Naive thymus-derived CD4-positive, alpha-beta T cell (primary cell): ENCODE measurements at regions not wholly inside any gene's neighbourhood (a gene's known extent, or its start where the extent isn't known, plus 50 kb on each side); places are given as distances from the start of the nearest gene placed in this dataset.

Experiments
- ATAC-seq: fragments of 150-1000 bp; cut with Tn5 transposase; 2 replicates; pipeline ENCODE4 v1.10.0; 2021; ENCODE audit warnings: mild to moderate bottlenecking, moderate library complexity
- CTCF ChIA-PET: fragments of 350-600 bp; sonication (Branson Sonifier 250); formaldehyde crosslinking; loops from one replicate; lab custom pipeline; 2021; ENCODE audit warnings: antibody characterized with exemption; lab: Charles Lee
- POLR2A ChIA-PET: fragments of 350-600 bp; sonication (Branson Sonifier 250); formaldehyde crosslinking; loops from one replicate; lab custom pipeline; 2021; ENCODE audit warnings: antibody characterized with exemption, inconsistent platforms; lab: Charles Lee
- DNase-seq, 9 donors: peaks; one replicate each; pipeline versions ENCODE4 v3.0.0 to v3.0.0-alpha.2; 2020 to 2022; ENCODE audit warnings: mixed read lengths in 1 of 9
- H3K27ac ChIP-seq: one replicate; pipeline ENCODE4 v1.7.0; 2013; ENCODE audit warnings: mild to moderate bottlenecking, low read depth, low read length, moderate library complexity
- H3K27me3 ChIP-seq, 2 donors: one replicate each; pipeline ENCODE4 v1.7.0; 2013; ENCODE audit warnings: low read length in 2 of 2, mild to moderate bottlenecking in 2 of 2, moderate library complexity in 2 of 2; ENCODE audit not compliant: control insufficient read depth in 2 of 2, insufficient read depth in 2 of 2
- H3K36me3 ChIP-seq, 3 experiments: 1 replicate in 2 of 3; 2 replicates in 1 of 3; pipeline ENCODE4 v1.7.0; 2013; ENCODE audit warnings: low read length in 3 of 3, mild to moderate bottlenecking in 3 of 3, moderate library complexity in 1 of 3; ENCODE audit not compliant: insufficient read depth in 3 of 3, control insufficient read depth in 2 of 3
- H3K4me1 ChIP-seq, 2 donors: one replicate each; pipeline ENCODE4 v1.7.0; 2013; ENCODE audit warnings: low read length in 2 of 2, mild to moderate bottlenecking in 2 of 2, moderate library complexity in 1 of 2; ENCODE audit not compliant: control insufficient read depth in 2 of 2, insufficient read depth in 2 of 2
- H3K4me3 ChIP-seq: 2 replicates; pipeline ENCODE4 v1.7.0; 2013; ENCODE audit warnings: mild to moderate bottlenecking, low read length
- H3K9me3 ChIP-seq, 3 experiments: 1 replicate in 2 of 3; 2 replicates in 1 of 3; pipeline ENCODE4 v1.7.0; 2013; ENCODE audit warnings: low read length in 3 of 3; ENCODE audit not compliant: control insufficient read depth in 2 of 3
- H3K27ac Mint-ChIP-seq, 9 donors: one replicate each; pipeline ENCODE4 v1.8.0; 2020 to 2022; ENCODE audit warnings: mixed read lengths in 9 of 9, mild to moderate bottlenecking in 8 of 9, moderate library complexity in 5 of 9, inconsistent platforms in 2 of 9
- H3K27me3 Mint-ChIP-seq, 5 donors: one replicate each; pipeline ENCODE4 v1.8.0; 2021 to 2022; ENCODE audit warnings: mixed read lengths in 5 of 5, mild to moderate bottlenecking in 1 of 5
- H3K36me3 Mint-ChIP-seq, 5 donors: one replicate each; pipeline ENCODE4 v1.8.0; 2020 to 2022; ENCODE audit warnings: mixed read lengths in 5 of 5, mild to moderate bottlenecking in 3 of 5, inconsistent platforms in 1 of 5
- H3K4me1 Mint-ChIP-seq, 7 donors: one replicate each; pipeline ENCODE4 v1.8.0; 2020 to 2022; ENCODE audit warnings: mixed read lengths in 7 of 7, mild to moderate bottlenecking in 3 of 7, inconsistent platforms in 1 of 7
- H3K4me3 Mint-ChIP-seq, 10 donors: one replicate each; pipeline ENCODE4 v1.8.0; 2020 to 2022; ENCODE audit warnings: mild to moderate bottlenecking in 10 of 10, mixed read lengths in 10 of 10, moderate library complexity in 6 of 10, inconsistent platforms in 2 of 10
- H3K9me3 Mint-ChIP-seq, 11 donors: one replicate each; pipeline ENCODE4 v1.8.0; 2020 to 2022; ENCODE audit warnings: mixed read lengths in 11 of 11, mild to moderate bottlenecking in 4 of 11, inconsistent platforms in 1 of 11, moderate library complexity in 1 of 11
- intact Hi-C, 2 donors: fragments of 100-400 bp; cut with micrococcal nuclease; formaldehyde crosslinking; loops; one replicate each; pipeline ENCODE4 v1.15.1; 2023

DNA sequence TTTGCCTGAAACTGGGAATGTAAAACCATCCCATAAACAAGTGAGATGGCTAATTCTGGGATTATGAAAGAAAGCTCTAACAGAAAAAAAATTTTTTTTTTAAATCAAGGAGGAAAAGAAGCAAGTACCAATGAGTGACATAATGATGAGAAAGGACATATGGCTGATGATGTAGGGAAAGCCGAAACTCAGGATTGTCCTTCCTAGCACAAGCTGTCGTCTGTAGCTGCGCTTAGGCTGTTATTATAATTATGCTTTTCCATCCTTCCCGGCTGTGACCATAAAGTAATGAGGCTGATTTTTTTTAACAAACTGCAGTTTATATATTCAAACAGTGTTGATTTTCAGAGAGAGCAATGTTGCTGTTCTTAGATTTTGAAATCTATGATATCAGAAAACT lies 209.8 kb upstream of the NOCT start:
- H3K27me3 Mint-ChIP-seq: peaks cover 10 to 53% (median 37%) of the 10 kb centered on the region in 5 donors
- Histone ChIP-seq H3K27ac (no peak overlapping the region), H3K27me3 (no peaks in the 10 kb centered on the region), H3K36me3 (no peaks in the 10 kb centered on the region), H3K4me1 (no peaks in the 10 kb centered on the region), H3K9me3 (no peaks in the 10 kb centered on the region), H3K4me3 (no peak overlapping the region)
- CTCF ChIA-PET: no interaction called here
- H3K27ac Mint-ChIP-seq: no peak overlapping the region
- POLR2A ChIA-PET: no interaction called here
- H3K36me3 Mint-ChIP-seq: no peaks in the 10 kb centered on the region
- no peak overlapping the region for H3K4me3 Mint-ChIP-seq
- intact Hi-C loops: no loop called here
- H3K9me3 Mint-ChIP-seq: peaks cover 0 to 4% (median 0%) of the 10 kb centered on the region in 11 donors
- H3K4me1 Mint-ChIP-seq: no peaks in the 10 kb centered on the region
- ATAC-seq (no peak), DNase-seq (no peak)

DNA sequence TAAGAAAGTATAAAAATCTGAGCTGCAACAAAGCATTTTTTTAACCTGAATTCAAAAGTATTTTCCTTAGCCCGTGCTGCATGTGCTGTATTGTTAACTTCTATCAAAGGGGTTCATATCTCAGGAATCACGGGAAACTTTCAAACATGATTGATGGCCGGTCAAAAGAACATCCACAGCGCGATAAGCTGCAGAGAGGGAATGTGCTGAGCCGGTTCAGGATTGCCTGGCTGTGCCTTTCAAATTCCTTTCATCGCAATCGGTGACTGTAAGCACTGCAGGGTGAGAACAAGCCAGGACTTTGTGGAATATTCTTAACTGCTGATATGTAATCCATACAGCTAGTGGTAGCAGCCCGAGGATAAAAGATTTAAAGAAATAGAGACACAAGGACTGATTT lies 210.9 kb upstream of the NOCT start:
- Mint-ChIP-seq H3K4me3 (no peak overlapping the region), H3K27me3 (peaks cover 10 to 57% (median 40%) of the 10 kb centered on the region in 5 donors), H3K36me3 (no peaks in the 10 kb centered on the region), H3K4me1 (no peaks in the 10 kb centered on the region), H3K9me3 (peaks cover 0 to 4% (median 0%) of the 10 kb centered on the region in 11 donors), H3K27ac (no peak overlapping the region)
- intact Hi-C loops: no loop called here
- Histone ChIP-seq H3K4me3 (no peak overlapping the region), H3K27me3 (no peaks in the 10 kb centered on the region), H3K27ac (no peak overlapping the region), H3K4me1 (no peaks in the 10 kb centered on the region), H3K36me3 (no peaks in the 10 kb centered on the region), H3K9me3 (no peaks in the 10 kb centered on the region)
- POLR2A ChIA-PET: no interaction called here
- DNase-seq: no peak
- CTCF ChIA-PET: no interaction called here
- ATAC-seq: no peak

DNA sequence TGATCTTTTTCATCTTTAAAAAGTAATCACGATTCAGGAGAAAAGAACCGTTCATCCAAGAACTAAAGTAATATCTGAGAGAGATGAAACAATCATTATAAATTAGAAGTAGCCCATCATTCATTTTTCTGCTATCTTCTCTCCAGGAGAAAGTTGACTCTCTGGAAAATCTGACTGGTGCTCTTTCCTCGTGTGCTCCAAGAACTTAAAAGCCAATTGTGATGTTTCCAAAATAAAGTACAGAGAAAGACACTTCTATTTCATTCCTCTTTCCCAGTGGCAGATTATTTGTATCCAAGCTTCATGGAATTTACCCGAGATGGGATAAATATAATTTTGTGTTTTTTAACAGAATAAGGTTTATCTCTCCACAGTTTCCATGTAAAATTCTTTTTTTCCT lies 212.5 kb upstream of the NOCT start:
- no peak overlapping the region for H3K4me3 Mint-ChIP-seq
- H3K27me3 Mint-ChIP-seq: peaks cover 10 to 60% (median 46%) of the 10 kb centered on the region in 5 donors
- no peak for DNase-seq
- intact Hi-C loops: no loop called here
- H3K36me3 Mint-ChIP-seq: no peaks in the 10 kb centered on the region
- Histone ChIP-seq H3K27ac (no peak overlapping the region), H3K4me1 (no peaks in the 10 kb centered on the region), H3K27me3 (no peaks in the 10 kb centered on the region), H3K9me3 (no peaks in the 10 kb centered on the region), H3K36me3 (no peaks in the 10 kb centered on the region), H3K4me3 (no peak overlapping the region)
- H3K4me1 Mint-ChIP-seq: peaks cover 0 to 2% (median 0%) of the 10 kb centered on the region in 7 donors
- H3K9me3 Mint-ChIP-seq: peaks cover 0 to 4% (median 0%) of the 10 kb centered on the region in 11 donors
- POLR2A ChIA-PET: no interaction called here
- ATAC-seq: no peak
- CTCF ChIA-PET: no interaction called here
- no peak overlapping the region for H3K27ac Mint-ChIP-seq

DNA sequence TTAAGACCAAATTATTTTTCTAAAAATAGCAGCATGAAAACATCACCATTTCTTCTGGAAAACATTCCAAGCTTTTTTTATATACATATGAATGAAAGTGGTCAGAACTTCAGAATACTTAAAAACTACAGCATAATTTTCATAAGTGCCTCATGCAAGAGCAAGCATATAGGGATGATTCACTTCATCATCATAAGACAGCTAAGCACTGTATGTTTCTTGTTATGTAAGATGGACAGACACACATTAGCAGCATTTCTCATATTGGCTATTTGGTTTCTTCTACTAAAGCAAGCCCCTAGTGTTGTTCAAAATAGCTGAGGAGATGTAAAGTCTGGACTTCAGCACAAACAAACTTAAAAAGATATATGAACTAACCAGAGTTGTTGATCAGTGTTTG lies 213.1 kb upstream of the NOCT start:
- DNase-seq (no peak), ATAC-seq (no peak)
- intact Hi-C loops: no loop called here
- peaks cover 0 to 2% (median 0%) of the 10 kb centered on the region in 7 donors for H3K4me1 Mint-ChIP-seq
- Histone ChIP-seq H3K27me3 (no peaks in the 10 kb centered on the region), H3K4me3 (no peak overlapping the region), H3K27ac (no peak overlapping the region), H3K4me1 (no peaks in the 10 kb centered on the region), H3K36me3 (no peaks in the 10 kb centered on the region), H3K9me3 (no peaks in the 10 kb centered on the region)
- no peak overlapping the region for H3K27ac Mint-ChIP-seq
- H3K27me3 Mint-ChIP-seq: peaks cover 10 to 60% (median 46%) of the 10 kb centered on the region in 5 donors
- no peak overlapping the region for H3K4me3 Mint-ChIP-seq
- POLR2A ChIA-PET: no interaction called here
- peaks cover 0 to 4% (median 0%) of the 10 kb centered on the region in 11 donors for H3K9me3 Mint-ChIP-seq
- CTCF ChIA-PET: no interaction called here
- no peaks in the 10 kb centered on the region for H3K36me3 Mint-ChIP-seq

DNA sequence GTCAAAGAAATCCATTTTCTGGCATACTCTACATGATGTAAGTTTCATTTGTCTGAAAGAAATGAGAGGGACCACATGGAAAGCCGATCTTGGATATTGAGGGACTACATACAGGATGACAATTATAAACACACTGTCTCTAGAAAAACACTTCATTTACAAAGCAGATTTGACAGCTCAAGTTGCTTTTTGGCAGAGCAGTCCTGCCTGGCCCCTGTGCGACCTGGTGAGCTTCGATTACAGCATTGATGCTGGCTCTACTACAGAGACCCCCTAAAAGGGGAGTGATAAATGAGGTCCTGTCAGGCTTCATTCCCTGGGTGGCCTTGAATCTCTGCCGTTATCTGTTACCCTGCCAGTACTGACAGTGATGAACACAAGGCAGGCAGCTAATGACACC lies 215.2 kb upstream of the NOCT start:
- Histone ChIP-seq H3K36me3 (no peaks in the 10 kb centered on the region), H3K9me3 (no peaks in the 10 kb centered on the region), H3K27me3 (no peaks in the 10 kb centered on the region), H3K4me3 (no peak overlapping the region), H3K4me1 (no peaks in the 10 kb centered on the region), H3K27ac (no peak overlapping the region)
- Mint-ChIP-seq H3K36me3 (no peaks in the 10 kb centered on the region), H3K4me1 (peaks cover 0 to 2% (median 0%) of the 10 kb centered on the region in 7 donors), H3K27ac (no peak overlapping the region), H3K9me3 (peaks cover 0 to 6% (median 0%) of the 10 kb centered on the region in 11 donors), H3K4me3 (no peak overlapping the region), H3K27me3 (peaks cover 10 to 46% (median 40%) of the 10 kb centered on the region in 5 donors)
- ATAC-seq (no peak), DNase-seq (no peak)
- ChIA-PET POLR2A (no interaction called here), CTCF (no interaction called here)
- intact Hi-C loops: no loop called here

DNA sequence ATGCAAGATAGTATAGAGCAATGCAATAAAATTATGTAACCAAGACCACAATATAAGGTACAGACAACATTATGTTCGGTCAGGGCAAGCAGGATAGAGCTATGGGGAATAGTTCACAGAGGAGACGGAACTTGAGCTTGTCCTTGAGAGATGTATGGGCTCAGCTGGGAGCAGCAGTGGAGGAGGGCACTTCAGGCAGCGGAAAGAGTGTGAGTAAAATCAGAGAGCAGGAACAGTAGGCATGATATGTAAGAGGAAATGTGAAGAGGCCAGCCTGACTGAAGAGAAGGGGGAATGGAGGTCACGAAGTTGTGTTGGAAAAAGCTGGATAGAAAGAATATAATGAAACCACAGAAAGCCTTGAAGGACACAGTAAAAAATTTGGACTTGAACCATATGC lies 217.2 kb upstream of the NOCT start:
- H3K27ac ChIP-seq: no peak overlapping the region
- DNase-seq (no peak), ATAC-seq (no peak)
- intact Hi-C loops: no loop called here
- Mint-ChIP-seq H3K27ac (no peak overlapping the region), H3K36me3 (no peaks in the 10 kb centered on the region), H3K9me3 (peaks cover 0 to 6% (median 0%) of the 10 kb centered on the region in 11 donors), H3K4me3 (no peak overlapping the region), H3K27me3 (peaks cover 0 to 34% (median 27%) of the 10 kb centered on the region in 5 donors), H3K4me1 (peaks cover 0 to 2% (median 0%) of the 10 kb centered on the region in 7 donors)
- no peak overlapping the region for H3K4me3 ChIP-seq
- CTCF ChIA-PET: no interaction called here
- H3K9me3 ChIP-seq: no peaks in the 10 kb centered on the region
- no peaks in the 10 kb centered on the region for H3K27me3 ChIP-seq
- no peaks in the 10 kb centered on the region for H3K4me1 ChIP-seq
- POLR2A ChIA-PET: no interaction called here
- H3K36me3 ChIP-seq: no peaks in the 10 kb centered on the region

DNA sequence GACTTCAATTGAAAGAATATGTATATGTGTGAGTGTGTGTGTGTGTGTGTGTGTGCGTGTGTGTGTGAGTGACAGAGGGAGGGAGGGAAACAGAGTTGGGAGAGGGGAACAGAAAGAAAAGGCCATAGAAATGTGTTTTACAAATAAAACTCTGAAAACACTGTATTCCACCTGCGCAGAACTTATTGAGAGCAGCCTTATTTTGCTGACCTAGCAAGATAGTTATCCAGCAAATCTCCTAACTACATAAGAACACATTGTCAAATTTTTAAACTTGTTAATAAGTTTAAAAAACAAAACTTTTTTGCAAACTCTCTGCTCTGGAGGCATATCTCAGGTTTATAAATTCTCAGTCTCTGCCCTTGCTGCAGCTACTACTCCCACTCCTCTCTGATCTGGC lies 217.9 kb upstream of the NOCT start:
- Mint-ChIP-seq H3K4me3 (no peak overlapping the region), H3K36me3 (no peaks in the 10 kb centered on the region), H3K4me1 (peaks cover 0 to 2% (median 0%) of the 10 kb centered on the region in 7 donors), H3K27ac (no peak overlapping the region), H3K9me3 (peaks cover 0 to 6% (median 1%) of the 10 kb centered on the region in 11 donors), H3K27me3 (peaks cover 0 to 31% (median 19%) of the 10 kb centered on the region in 5 donors)
- no peaks in the 10 kb centered on the region for H3K27me3 ChIP-seq
- H3K9me3 ChIP-seq: no peaks in the 10 kb centered on the region
- DNase-seq (no peak), ATAC-seq (no peak)
- ChIA-PET POLR2A (no interaction called here), CTCF (no interaction called here)
- intact Hi-C loops: no loop called here
- no peaks in the 10 kb centered on the region for H3K36me3 ChIP-seq
- H3K4me3 ChIP-seq: no peak overlapping the region
- H3K27ac ChIP-seq: no peak overlapping the region
- H3K4me1 ChIP-seq: no peaks in the 10 kb centered on the region
